ENCODE measurements at regions not wholly inside any gene's neighbourhood (a gene's known extent, or its start where the extent isn't known, plus 50 kb on each side); places are given as distances from the start of the nearest gene placed in this dataset.

GRCh38 chr12:98151105-98151590 lies 364.2 kb upstream of the TMPO start:
- DNase-seq, result no peak

- no peak for DNase-seq
Observed at GRCh38 chr12:98151984-98152383, 363.4 kb upstream of the TMPO start.

GRCh38 chr12:98154850-98155249 lies 360.5 kb upstream of the TMPO start:
- DNase-seq, result peak; percentile 72 to 82

GRCh38 chr12:98156697-98157096 lies 358.7 kb upstream of the TMPO start:
- DNase-seq, result peak in 1 of 2 experiments; percentile 13

GRCh38 chr12:98162906-98163678 lies 352.3 kb upstream of the TMPO start:
- DNase-seq, result no peak

- DNase-seq, result no peak
Observed at GRCh38 chr12:98172304-98172703, 343.1 kb upstream of the TMPO start.

- no peak for DNase-seq
Observed at GRCh38 chr12:98172801-98173200, 342.6 kb upstream of the TMPO start.

- no peak for DNase-seq
Observed at GRCh38 chr12:98173773-98174427, 341.5 kb upstream of the TMPO start.

- no peak for DNase-seq
Observed at GRCh38 chr12:98174428-98174809, 341.0 kb upstream of the TMPO start.

GRCh38 chr12:98178126-98178525 lies 337.3 kb upstream of the TMPO start:
- DNase-seq, result no peak

- DNase-seq, result no peak
Observed at GRCh38 chr12:98179151-98179550, 336.2 kb upstream of the TMPO start.

- DNase-seq, result no peak
Observed at GRCh38 chr12:98180603-98181002, 334.8 kb upstream of the TMPO start.

GRCh38 chr12:98182821-98183220 lies 332.6 kb upstream of the TMPO start:
- peak; percentile 63 to 85 for DNase-seq

- no peak for DNase-seq
Observed at GRCh38 chr12:98185606-98186005, 329.8 kb upstream of the TMPO start.

- DNase-seq, result no peak
Observed at GRCh38 chr12:98188650-98189077, 326.7 kb upstream of the TMPO start.

- DNase-seq, result no peak
Observed at GRCh38 chr12:98194591-98194990, 320.8 kb upstream of the TMPO start.

- peak in 1 of 2 experiments; percentile 10 for DNase-seq
Observed at GRCh38 chr12:98198261-98198982, 317.0 kb upstream of the TMPO start.

GRCh38 chr12:98208816-98209215 lies 306.6 kb upstream of the TMPO start:
- no peak for DNase-seq

GRCh38 chr12:98211909-98212695 lies 303.3 kb upstream of the TMPO start:
- DNase-seq, result no peak

- peak in 1 of 2 experiments; percentile 28 for DNase-seq
Observed at GRCh38 chr12:98213556-98213955, 301.8 kb upstream of the TMPO start.

GRCh38 chr12:98217257-98217656 lies 298.1 kb upstream of the TMPO start:
- DNase-seq, result no peak

GRCh38 chr12:98220636-98221035 lies 294.8 kb upstream of the TMPO start:
- no peak for DNase-seq
